ENCODE measurements at regions not wholly inside any gene's neighbourhood (a gene's known extent, or its start where the extent isn't known, plus 50 kb on each side); places are given as distances from the start of the nearest gene placed in this dataset.
"Not testable (repeated sequence)": the region's sequence is repeated elsewhere in the genome, so short reads cannot be mapped to it uniquely, and the experiment has no call there.

GRCh38 chr3:107220538-107220937 lies 156.7 kb upstream of the CCDC54 start:
- DNase-seq (ENCODE audit: low spot score): no peak

DNA sequence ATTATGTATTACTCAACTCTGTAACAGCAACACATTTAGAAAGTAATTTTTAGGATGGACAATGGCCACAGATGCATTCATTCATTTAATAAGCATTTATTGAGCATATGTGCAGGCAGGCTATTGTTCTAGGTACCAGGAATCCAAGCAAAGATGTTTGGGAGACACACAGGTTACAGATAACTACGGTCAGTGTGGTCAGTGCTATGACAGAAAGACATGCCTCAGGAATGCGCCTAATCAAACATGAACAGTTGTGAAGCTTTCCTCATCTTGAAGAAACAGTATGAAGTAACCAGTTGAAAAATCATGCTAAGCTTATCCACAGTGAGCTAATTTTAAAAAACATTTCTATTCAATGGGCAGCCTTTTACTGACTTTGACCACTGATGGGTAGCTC lies 155.4 kb upstream of the CCDC54 start:
- no peak for DNase-seq (ENCODE audit: low spot score)

DNA sequence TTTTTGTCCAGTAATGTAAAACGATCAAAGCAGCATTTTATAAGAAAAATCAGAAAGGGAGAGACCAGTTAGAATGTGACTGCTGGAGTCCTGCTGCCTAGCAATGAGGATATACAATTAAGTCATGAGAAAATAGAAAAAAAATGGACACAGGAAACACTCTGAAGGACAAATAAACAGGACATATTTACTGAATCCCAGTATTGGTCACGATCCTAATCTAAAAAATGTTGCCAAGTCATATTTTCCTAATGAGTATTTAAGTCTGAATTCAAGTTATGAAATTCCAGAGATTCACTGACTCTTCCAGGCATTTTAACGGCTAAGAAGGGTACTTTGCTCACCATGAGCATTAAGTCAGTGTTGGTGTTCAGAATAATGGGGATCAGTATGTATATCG lies 154.3 kb upstream of the CCDC54 start:
- no peak for DNase-seq (ENCODE audit: low spot score)

- DNase-seq (ENCODE audit: low spot score): no peak
Measured at GRCh38 chr3:107224026-107224596, 153.1 kb upstream of the CCDC54 start.

- no peak for DNase-seq (ENCODE audit: low spot score)
Measured at GRCh38 chr3:107227091-107227490, 150.1 kb upstream of the CCDC54 start.

- not testable (repeated sequence) for DNase-seq (ENCODE audit: low spot score)
Measured at GRCh38 chr3:107233877-107234276, 143.4 kb upstream of the CCDC54 start.

DNA sequence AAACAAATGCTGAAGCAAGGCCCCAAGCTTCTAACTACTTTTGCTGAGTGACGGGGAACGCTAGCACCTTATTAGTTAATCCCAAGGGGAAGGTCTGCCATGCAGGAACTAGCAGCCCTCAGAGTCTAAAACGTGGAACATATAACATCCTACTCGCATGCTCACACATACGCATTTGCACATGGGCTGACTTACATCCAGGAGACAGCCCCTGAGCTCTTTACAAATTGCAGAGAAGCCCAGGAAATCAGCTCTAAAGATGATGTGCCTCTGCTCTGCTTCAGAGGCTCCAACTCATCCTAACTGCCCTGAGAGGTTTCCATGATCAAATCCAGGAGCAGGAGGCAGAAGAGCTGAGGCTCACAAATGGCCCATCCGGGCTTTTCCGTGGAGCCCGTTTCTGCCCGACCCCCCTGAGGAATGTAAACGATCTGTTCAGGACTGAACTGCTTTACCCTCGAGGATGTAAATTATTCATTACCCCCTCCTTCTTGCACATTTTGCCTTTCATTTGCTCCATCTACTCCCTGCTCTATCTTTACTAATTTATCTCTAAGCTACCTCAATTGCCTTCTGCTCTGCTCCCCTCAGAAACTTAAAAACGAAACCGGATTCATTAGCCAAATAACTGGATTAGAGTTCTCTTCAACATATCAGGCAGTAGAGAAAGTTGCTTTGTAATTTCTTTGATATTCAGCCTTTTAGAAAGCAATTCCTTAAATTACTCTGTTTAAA lies 141.9 kb upstream of the CCDC54 start:
- DNase-seq (ENCODE audit: low spot score): no peak

DNA sequence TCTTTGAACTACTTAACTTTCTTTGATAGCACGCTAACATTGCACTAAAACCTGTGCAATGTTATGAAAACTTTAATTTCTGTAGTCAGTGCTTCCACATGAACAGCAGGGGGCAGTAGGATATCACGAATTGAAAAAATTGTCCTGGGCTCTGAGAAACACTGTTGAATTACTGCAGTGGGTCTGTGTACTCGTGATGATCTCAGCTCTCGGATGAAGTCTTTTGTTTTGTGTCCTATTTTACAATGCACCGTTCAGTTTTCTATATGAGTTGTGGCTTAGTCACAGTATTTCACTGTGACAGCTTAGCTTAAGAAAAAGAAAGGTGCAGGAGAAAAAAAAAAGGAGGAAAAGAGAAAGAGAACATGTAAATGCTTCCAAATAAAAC lies 141.3 kb upstream of the CCDC54 start:
- DNase-seq (ENCODE audit: low spot score): peak; percentile 53

DNA sequence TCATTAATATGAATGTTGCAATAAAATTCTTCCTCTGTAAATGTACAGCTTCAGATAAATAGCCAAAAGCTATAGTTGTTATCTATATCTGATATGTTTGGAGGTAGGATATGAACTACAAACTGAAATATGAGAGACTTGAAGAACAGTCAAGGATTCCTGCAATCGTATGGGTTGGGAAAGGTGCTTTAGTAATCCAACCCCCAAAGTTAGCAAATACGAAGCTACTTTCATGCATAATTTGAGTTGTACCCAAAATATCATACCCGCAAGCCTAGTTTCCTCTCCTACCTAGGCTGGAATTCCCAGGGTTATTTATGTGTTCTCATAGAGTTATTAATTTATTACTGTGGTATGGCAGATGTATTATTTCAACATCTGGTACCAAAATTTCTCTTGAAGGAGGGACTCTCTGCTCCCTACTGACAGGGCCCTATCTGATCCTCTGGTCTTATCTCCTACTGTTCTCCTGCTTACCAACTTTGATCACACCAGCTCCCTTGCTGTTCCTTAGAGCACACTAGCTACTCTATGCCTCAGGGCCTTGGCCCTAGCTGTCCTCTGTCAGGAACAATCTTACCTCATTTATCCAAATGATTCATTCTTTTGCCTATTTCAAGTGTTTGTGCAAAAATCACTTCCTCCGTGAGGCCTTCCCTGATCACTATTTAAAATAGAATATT lies 140.4 kb upstream of the CCDC54 start:
- DNase-seq (ENCODE audit: low spot score): no peak

GRCh38 chr3:107238787-107239186 lies 138.5 kb upstream of the CCDC54 start:
- DNase-seq (ENCODE audit: low spot score): no peak

DNA sequence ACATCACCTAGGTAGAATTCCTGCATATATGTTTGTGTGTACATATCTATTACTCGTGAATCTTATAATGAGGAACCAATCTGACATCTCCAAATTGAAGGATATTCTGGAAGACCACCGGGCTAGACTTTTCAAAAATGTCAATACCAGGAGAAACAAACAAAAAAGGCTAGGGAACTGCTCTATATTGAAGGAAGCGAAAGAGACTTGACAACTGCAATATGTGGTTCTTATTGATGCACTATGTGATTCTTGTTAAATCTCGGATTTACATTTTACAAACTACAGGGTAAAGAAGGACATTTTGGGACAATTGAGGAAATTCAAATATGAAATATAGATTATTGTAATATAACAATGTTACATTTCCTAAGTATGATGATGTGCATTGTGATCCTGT lies 137.5 kb upstream of the CCDC54 start:
- DNase-seq (ENCODE audit: low spot score): no peak

DNA sequence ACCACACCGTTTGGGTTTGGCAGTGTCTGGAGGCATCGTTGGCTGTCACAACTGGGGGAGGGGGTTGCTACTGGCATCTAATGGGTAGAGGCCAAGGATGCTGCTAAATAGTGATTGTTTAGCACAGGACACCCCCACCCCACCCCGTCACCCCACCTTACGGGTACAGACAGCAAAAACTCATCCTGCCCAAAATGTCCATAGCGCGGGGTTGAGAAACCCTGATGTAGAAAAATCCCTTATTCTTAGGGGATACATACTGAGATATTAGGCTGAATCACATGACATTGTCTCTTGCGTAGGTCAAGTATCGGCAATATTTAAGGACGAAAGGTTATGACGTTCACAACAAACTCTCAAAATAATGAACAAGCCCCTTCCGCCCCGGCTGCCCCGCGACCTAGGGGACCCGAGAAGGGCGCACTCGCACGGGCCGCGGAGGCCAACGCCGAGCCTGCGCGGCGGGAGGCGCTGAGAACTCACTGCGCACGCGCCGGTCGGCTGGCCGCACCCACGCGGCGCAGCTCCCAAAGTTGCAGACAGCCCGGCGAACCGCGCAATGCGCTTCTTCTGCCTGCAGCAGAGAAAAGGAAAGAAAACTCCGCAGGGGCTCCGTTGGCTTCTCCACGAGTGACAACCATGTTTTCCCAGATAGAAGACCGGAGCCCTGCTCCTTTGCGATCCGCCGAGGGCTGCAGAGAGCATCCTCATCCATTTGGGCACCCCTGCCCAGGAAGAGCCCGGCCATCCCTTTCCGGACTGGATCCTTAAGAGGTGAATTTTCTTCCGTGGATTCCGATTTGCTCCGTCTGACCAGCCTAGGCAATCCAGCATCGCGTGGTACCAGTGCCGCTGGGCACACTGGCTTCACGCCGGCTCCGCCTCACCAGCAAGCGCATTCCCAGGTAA lies 136.8 kb upstream of the CCDC54 start:
- peak; percentile 83 for DNase-seq (ENCODE audit: low spot score)

GRCh38 chr3:107241217-107241616 lies 136.0 kb upstream of the CCDC54 start:
- peak; percentile 56 for DNase-seq (ENCODE audit: low spot score)

DNA sequence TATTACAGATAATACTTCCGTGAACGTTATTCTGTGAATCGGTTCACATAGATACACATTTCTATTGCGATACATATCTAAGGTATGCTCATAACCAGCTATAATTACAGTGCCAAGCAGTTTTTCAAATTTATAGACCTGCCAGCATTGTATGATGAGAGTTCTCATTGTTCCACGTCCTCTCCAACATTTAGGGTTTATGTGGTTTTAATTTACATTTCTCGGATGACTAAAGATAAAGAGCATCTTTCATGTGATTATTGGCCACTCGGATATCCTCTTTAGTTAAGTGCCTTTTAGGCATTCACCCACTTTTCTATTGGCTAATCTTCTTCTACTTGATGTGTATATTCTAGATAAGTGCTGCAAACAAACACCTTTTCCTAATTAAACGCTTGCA lies 134.7 kb upstream of the CCDC54 start:
- DNase-seq (ENCODE audit: low spot score): no peak

DNA sequence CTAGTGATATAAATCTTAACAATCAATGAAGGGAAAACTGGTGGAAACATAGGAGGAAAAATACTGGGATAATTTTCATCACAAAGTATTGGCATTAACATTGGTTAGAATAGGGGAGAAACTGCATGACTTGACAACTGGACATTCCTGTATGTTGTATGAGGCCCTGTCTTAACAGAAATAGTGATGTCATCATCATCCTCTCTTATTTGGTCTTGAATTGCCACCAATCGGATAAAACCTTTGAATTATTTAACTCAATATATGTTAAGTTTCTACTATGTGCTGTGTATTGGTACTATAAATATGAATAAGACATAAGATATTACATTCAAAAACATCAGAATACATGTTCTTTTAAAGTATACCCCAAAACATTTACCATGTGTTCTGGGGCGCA lies 130.1 kb upstream of the CCDC54 start:
- DNase-seq (ENCODE audit: low spot score): no peak

DNA sequence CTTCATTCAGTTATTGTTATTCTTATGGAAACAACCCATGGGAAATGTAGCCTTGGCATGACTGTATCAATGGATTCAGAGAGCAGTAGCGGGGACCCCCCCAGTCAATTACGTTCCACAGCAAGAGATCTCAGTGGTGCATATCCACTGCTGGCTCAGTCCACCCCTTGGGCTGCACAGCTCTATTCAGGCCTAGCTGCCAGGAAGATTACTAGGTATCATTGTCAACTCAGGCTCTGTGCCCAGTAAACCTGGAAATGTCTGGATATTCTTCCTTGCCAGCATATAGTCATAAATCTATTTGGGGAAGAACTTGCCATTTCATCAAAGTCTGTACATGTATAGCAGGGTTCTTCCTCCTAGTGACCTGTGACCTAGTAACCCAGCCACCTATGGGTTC lies 128.1 kb upstream of the CCDC54 start:
- DNase-seq (ENCODE audit: low spot score): no peak

DNA sequence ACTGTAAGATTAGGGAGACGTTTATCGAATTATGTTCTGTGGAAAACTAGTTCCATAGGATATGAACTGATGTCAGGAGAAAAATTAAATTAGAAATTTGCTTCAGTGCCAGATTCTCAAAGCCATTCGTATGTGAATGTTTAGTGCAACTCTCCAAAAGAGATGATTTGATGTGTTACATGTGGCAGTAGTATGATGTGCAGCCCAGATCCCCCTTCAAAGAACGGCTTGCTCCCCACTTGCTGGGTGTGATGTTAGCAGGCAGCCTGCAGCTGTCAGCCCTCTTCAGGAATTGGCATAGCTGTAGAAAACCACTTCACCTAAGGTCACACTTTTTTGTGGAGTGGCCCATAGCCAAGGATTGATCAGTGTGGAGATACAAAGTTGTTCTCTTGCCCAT lies 127.0 kb upstream of the CCDC54 start:
- DNase-seq (ENCODE audit: low spot score): no peak

DNA sequence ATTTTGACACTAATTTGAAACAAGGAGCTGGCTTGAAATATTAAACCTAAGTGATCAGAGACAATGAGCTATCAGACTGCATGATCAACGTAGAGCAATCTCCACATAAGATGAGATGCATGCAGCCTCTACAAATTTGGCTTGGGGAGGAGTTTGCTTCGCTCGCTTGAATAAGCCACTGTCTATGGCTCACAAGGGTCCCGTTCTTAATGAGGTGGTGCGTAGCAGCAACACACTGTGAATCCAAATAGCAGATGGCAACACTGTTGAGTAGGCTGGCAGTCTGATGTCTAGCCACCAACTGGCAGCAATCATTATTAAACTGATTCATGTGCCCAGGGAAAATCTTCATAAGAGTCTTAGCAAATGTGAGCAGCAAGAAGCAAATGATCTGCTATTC lies 125.4 kb upstream of the CCDC54 start:
- no peak for DNase-seq (ENCODE audit: low spot score)

DNA sequence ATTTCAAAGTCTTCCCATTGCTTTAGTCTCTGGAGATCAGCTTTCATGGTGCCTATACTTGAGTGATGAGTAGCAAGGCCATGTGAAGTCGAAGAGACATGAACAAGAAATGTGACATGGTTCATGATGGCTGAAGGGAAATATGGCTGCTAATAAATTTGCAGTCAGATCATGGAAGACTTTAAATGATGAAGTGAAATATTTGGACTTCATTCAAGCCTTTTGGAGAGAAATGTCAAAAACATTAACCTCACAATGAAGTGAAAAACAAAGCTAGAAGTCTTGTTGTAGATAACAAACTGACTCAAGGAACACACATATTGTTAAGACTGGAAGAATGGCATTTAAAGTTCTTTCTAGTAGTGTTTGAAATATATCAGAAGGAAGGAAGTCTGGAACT lies 120.3 kb upstream of the CCDC54 start:
- no peak for DNase-seq (ENCODE audit: low spot score)

- no peak for DNase-seq (ENCODE audit: low spot score)
Measured at GRCh38 chr3:107258300-107258699, 118.9 kb upstream of the CCDC54 start.

- no peak for DNase-seq (ENCODE audit: low spot score)
Measured at GRCh38 chr3:107260207-107260606, 117.0 kb upstream of the CCDC54 start.

- DNase-seq (ENCODE audit: low spot score): no peak
Measured at GRCh38 chr3:107263269-107264021, 113.8 kb upstream of the CCDC54 start.

Data from ecto neural progenitor cell (in vitro differentiated cells).